Liver (tissue), 8 donors: ENCODE measurements at regions not wholly inside any gene's neighbourhood (a gene's known extent, or its start where the extent isn't known, plus 50 kb on each side); places are given as distances from the start of the nearest gene placed in this dataset.

Experiments used
- DNase-seq: peaks from one replicate; pipeline ENCODE4 v3.0.0-alpha.2; 2017; ENCODE audit warnings: low spot score
- H3K27ac ChIP-seq, 2 donors: one replicate each; pipeline ENCODE4 v1.7.0; 2013; ENCODE audit warnings: inconsistent platforms in 2 of 2, low read length in 2 of 2, control low read depth in 1 of 2, low read depth in 1 of 2, mild to moderate bottlenecking in 1 of 2
- H3K27me3 ChIP-seq, 4 donors: one replicate each; pipeline versions ENCODE4 v1.6.1 to v1.7.0; 2013; ENCODE audit warnings: low read length in 3 of 4, inconsistent platforms in 1 of 4, mild to moderate bottlenecking in 1 of 4, moderate library complexity in 1 of 4; ENCODE audit not compliant: control insufficient read depth in 4 of 4, insufficient read depth in 4 of 4
- H3K36me3 ChIP-seq, 4 donors: one replicate each; pipeline versions ENCODE4 v1.6.1 to v1.7.0; 2013; ENCODE audit warnings: low read length in 3 of 4, mild to moderate bottlenecking in 3 of 4, low read depth in 1 of 4, moderate library complexity in 1 of 4; ENCODE audit not compliant: control insufficient read depth in 4 of 4, insufficient read depth in 3 of 4
- H3K4me1 ChIP-seq, 4 donors: one replicate each; pipeline versions ENCODE4 v1.6.1 to v1.7.0; 2013; ENCODE audit warnings: low read length in 3 of 4, mild to moderate bottlenecking in 3 of 4, moderate library complexity in 1 of 4; ENCODE audit not compliant: control insufficient read depth in 4 of 4, insufficient read depth in 4 of 4
- H3K4me3 ChIP-seq, 3 donors: one replicate each; pipeline versions ENCODE4 v1.6.1 to v1.7.0; 2013; ENCODE audit warnings: low read length in 3 of 3, control low read depth in 1 of 3, low read depth in 1 of 3, mild to moderate bottlenecking in 1 of 3
- H3K9ac ChIP-seq, 2 donors: one replicate each; pipeline ENCODE4 v1.7.0; 2013; ENCODE audit warnings: low read length in 2 of 2, mild to moderate bottlenecking in 2 of 2, moderate library complexity in 2 of 2, control low read depth in 1 of 2, low read depth in 1 of 2
- H3K9me3 ChIP-seq, 4 donors: one replicate each; pipeline versions ENCODE4 v1.6.1 to v1.7.0; 2013; ENCODE audit warnings: low read length in 3 of 4; ENCODE audit not compliant: control insufficient read depth in 4 of 4
- ATF3 ChIP-seq: IDR thresholded peaks from 2 replicates; pipeline ENCODE4 v1.6.1; 2016; ENCODE audit warnings: antibody characterized with exemption
- EGR1 ChIP-seq, 2 donors: IDR thresholded peaks; 2 replicates each; pipeline ENCODE4 v1.6.1; 2016 to 2018; ENCODE audit warnings: antibody characterized with exemption in 2 of 2, low read depth in 2 of 2
- FOXA1 ChIP-seq: IDR thresholded peaks from 2 replicates; pipeline ENCODE4 v1.6.1; 2016; ENCODE audit warnings: antibody characterized with exemption
- FOXA2 ChIP-seq: IDR thresholded peaks from 2 replicates; pipeline ENCODE4 v1.6.1; 2016; ENCODE audit warnings: antibody characterized with exemption
- GABPA ChIP-seq, 2 donors: IDR thresholded peaks in 1 of 2; conservative IDR thresholded peaks in 1 of 2; 2 replicates each; pipeline ENCODE4 v1.6.1; 2016; ENCODE audit warnings: antibody characterized with exemption in 2 of 2, mild to moderate bottlenecking in 1 of 2, moderate library complexity in 1 of 2
- HNF4A ChIP-seq, 2 donors: conservative IDR thresholded peaks; 2 replicates each; pipeline ENCODE4 v1.6.1; 2016; ENCODE audit warnings: antibody characterized with exemption in 2 of 2, mild to moderate bottlenecking in 2 of 2
- HNF4G ChIP-seq: IDR thresholded peaks from 2 replicates; pipeline ENCODE4 v1.6.1; 2016; ENCODE audit warnings: antibody characterized with exemption
- JUND ChIP-seq, 2 donors: IDR thresholded peaks; 2 replicates each; pipeline ENCODE4 v1.6.1; 2016; ENCODE audit warnings: antibody characterized with exemption in 2 of 2
- NR2F2 ChIP-seq: IDR thresholded peaks from 2 replicates; pipeline ENCODE4 v1.6.1; 2016; ENCODE audit warnings: antibody characterized with exemption
- RAD21 ChIP-seq, 2 donors: IDR thresholded peaks; 2 replicates each; pipeline ENCODE4 v1.6.1; 2016; ENCODE audit warnings: antibody characterized with exemption in 2 of 2, mild to moderate bottlenecking in 2 of 2
- RXRA ChIP-seq, 2 donors: IDR thresholded peaks; 2 replicates each; pipeline ENCODE4 v1.6.1; 2017 to 2018; ENCODE audit warnings: antibody characterized with exemption in 2 of 2, mild to moderate bottlenecking in 1 of 2
- SP1 ChIP-seq: IDR thresholded peaks from 2 replicates; pipeline ENCODE4 v1.6.1; 2018; ENCODE audit warnings: antibody characterized with exemption, mild to moderate bottlenecking
- TAF1 ChIP-seq: conservative IDR thresholded peaks from 2 replicates; pipeline ENCODE4 v1.6.1; 2016; ENCODE audit warnings: antibody characterized with exemption, mild to moderate bottlenecking
- YY1 ChIP-seq: IDR thresholded peaks from 2 replicates; pipeline ENCODE4 v1.6.1; 2016; ENCODE audit warnings: antibody characterized with exemption, mild to moderate bottlenecking
- ZBTB33 ChIP-seq: IDR thresholded peaks from 2 replicates; pipeline ENCODE4 v1.6.1; 2016; ENCODE audit warnings: antibody characterized with exemption
- WGBS: extraction: QIAGEN DNeasy Blood & Tissue Kit; methylation state at CpG from one replicate; pipeline ENCODE4 v1.1.7; 2013; 5-methylcytosine and 5-hydroxymethylcytosine counted together
- TF ChIP-seq, protein P1 (sequence below): IDR thresholded peaks from 2 replicates; pipeline ENCODE4 v1.6.1; 2016; ENCODE audit warnings: antibody characterized with exemption, mild to moderate bottlenecking
- TF ChIP-seq, protein P2 (sequence below): fragments of 150-350 bp; IDR thresholded peaks from 2 replicates; pipeline ENCODE4 v1.5.1; 2017; ENCODE audit warnings: improper control_type of control experiment, low read depth, low read length; ENCODE audit not compliant: missing input control
- TF ChIP-seq, protein P3 (sequence below): IDR thresholded peaks from 2 replicates; pipeline ENCODE4 v1.6.1; 2016; ENCODE audit warnings: antibody characterized with exemption
- donor health status: healthy.
- donor health status: healthy.
- donor health status: healthy.
- donor health status: healthy.
- donor health status: healthy.

DNA sequence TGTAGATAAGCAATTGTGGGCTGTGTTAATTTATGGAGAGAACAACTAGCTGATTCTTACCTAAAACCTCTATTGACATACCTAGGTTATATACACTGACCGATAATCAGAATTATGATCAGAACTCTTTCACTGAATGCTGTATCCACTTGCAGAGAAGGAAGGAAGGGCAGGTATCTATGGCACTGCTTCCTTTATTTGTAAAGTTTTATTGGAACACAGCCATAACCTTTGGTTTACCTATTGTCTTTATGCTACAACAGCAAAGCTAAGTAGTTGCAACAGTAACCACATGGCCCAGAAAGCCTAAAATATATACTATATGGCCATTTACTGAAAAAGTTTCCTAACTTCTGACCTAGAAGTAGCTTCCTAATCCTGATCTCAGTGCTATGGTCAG is 358.9 kb upstream of the ARID1B start:
- Histone ChIP-seq H3K27me3 (no peaks in the 10 kb centered on the region), H3K9me3 (peaks cover 0 to 6% (median 2%) of the 10 kb centered on the region in 4 donors), H3K36me3 (no peaks in the 10 kb centered on the region), H3K4me1 (peaks cover 0 to 3% (median 0%) of the 10 kb centered on the region in 4 donors), H3K9ac (no peak overlapping the region), H3K4me3 (no peak overlapping the region), H3K27ac (no peak overlapping the region)
- DNase-seq: no peak
- no peak for TF ChIP-seq FOXA2
- no peak for TF ChIP-seq NR2F2
- TF ChIP-seq ZBTB33: no peak
- TF ChIP-seq RAD21 (IDR thresholded peaks at IDR 0.05): no peak
- no peak for TF ChIP-seq JUND (IDR thresholded peaks at IDR 0.05)
- TF ChIP-seq SP1: no peak
- no peak for TF ChIP-seq EGR1 (IDR thresholded peaks at IDR 0.05; ENCODE audit: low read depth in 2 of 2)
- no peak for TF ChIP-seq ATF3
- TF ChIP-seq, protein P1, sequence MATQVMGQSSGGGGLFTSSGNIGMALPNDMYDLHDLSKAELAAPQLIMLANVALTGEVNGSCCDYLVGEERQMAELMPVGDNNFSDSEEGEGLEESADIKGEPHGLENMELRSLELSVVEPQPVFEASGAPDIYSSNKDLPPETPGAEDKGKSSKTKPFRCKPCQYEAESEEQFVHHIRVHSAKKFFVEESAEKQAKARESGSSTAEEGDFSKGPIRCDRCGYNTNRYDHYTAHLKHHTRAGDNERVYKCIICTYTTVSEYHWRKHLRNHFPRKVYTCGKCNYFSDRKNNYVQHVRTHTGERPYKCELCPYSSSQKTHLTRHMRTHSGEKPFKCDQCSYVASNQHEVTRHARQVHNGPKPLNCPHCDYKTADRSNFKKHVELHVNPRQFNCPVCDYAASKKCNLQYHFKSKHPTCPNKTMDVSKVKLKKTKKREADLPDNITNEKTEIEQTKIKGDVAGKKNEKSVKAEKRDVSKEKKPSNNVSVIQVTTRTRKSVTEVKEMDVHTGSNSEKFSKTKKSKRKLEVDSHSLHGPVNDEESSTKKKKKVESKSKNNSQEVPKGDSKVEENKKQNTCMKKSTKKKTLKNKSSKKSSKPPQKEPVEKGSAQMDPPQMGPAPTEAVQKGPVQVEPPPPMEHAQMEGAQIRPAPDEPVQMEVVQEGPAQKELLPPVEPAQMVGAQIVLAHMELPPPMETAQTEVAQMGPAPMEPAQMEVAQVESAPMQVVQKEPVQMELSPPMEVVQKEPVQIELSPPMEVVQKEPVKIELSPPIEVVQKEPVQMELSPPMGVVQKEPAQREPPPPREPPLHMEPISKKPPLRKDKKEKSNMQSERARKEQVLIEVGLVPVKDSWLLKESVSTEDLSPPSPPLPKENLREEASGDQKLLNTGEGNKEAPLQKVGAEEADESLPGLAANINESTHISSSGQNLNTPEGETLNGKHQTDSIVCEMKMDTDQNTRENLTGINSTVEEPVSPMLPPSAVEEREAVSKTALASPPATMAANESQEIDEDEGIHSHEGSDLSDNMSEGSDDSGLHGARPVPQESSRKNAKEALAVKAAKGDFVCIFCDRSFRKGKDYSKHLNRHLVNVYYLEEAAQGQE: no peak
- 89% methylated on average over 1 of the region's 1 CpG for WGBS

DNA sequence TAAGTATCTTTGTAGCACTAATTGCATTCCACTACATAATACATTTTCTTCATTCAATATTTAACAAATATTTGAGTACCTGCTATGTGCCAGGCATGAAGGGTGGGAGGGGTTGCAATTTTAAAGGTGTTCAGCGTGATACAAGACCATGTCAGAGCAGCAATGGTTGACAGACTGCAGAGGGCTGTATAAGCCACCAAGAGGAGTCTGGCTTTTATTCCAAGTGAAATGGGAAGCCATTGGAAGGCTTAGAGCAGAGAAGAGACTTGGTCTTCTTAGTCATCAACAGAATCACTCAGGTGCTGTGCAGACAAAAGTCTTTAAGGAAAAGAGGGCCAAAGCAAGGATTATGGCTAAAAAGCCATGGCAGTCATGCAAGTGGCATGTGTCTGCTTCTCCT is 360.8 kb upstream of the ARID1B start:
- Histone ChIP-seq H3K4me1 (no peaks in the 10 kb centered on the region), H3K27me3 (no peaks in the 10 kb centered on the region), H3K36me3 (no peaks in the 10 kb centered on the region), H3K9ac (no peak overlapping the region), H3K9me3 (peaks cover 0 to 3% (median under 1%) of the 10 kb centered on the region in 4 donors), H3K4me3 (no peak overlapping the region), H3K27ac (no peak overlapping the region)
- no peak for DNase-seq
- 88% methylated on average over 1 of the region's 1 CpG for WGBS
- TF ChIP-seq, protein P2, sequence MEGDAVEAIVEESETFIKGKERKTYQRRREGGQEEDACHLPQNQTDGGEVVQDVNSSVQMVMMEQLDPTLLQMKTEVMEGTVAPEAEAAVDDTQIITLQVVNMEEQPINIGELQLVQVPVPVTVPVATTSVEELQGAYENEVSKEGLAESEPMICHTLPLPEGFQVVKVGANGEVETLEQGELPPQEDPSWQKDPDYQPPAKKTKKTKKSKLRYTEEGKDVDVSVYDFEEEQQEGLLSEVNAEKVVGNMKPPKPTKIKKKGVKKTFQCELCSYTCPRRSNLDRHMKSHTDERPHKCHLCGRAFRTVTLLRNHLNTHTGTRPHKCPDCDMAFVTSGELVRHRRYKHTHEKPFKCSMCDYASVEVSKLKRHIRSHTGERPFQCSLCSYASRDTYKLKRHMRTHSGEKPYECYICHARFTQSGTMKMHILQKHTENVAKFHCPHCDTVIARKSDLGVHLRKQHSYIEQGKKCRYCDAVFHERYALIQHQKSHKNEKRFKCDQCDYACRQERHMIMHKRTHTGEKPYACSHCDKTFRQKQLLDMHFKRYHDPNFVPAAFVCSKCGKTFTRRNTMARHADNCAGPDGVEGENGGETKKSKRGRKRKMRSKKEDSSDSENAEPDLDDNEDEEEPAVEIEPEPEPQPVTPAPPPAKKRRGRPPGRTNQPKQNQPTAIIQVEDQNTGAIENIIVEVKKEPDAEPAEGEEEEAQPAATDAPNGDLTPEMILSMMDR: no peak
- no peak for TF ChIP-seq HNF4A (conservative IDR thresholded peaks at IDR 0.05)
- no peak for TF ChIP-seq FOXA2
- TF ChIP-seq EGR1 (IDR thresholded peaks at IDR 0.05; ENCODE audit: low read depth in 2 of 2): no peak
- TF ChIP-seq RXRA (IDR thresholded peaks at IDR 0.05): no peak
- no peak for TF ChIP-seq GABPA (IDR thresholded peaks at IDR 0.05 in 1 of 2, conservative IDR thresholded peaks at IDR 0.05 in 1 of 2)
- no peak for TF ChIP-seq SP1
- TF ChIP-seq, protein P3, sequence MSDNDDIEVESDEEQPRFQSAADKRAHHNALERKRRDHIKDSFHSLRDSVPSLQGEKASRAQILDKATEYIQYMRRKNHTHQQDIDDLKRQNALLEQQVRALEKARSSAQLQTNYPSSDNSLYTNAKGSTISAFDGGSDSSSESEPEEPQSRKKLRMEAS: no peak
- TF ChIP-seq, protein P1: no peak
- no peak for TF ChIP-seq FOXA1
- TF ChIP-seq ZBTB33: no peak
- no peak for TF ChIP-seq NR2F2
- TF ChIP-seq RAD21 (IDR thresholded peaks at IDR 0.05): no peak
- no peak for TF ChIP-seq ATF3
- TF ChIP-seq JUND (IDR thresholded peaks at IDR 0.05): no peak
- no peak for TF ChIP-seq TAF1
- no peak for TF ChIP-seq HNF4G
- TF ChIP-seq YY1: no peak
